ENCODE measurements at regions not wholly inside any gene's neighbourhood (a gene's known extent, or its start where the extent isn't known, plus 50 kb on each side); places are given as distances from the start of the nearest gene placed in this dataset.

- Mint-ChIP-seq H3K9me3 (no peaks in the 10 kb centered on the region), H3K27me3 (ENCODE audit: insufficient read depth) (peaks cover 4% of the 10 kb centered on the region)
These were observed 133.4 kb downstream of the ATG4C start for GRCh38 chr1:62917314-62917713.

GRCh38 chr1:62917805-62918204 lies 133.9 kb downstream of the ATG4C start:
- no peak overlapping the region for H3K27ac Mint-ChIP-seq
- H3K36me3 Mint-ChIP-seq (ENCODE audit: low read depth) = no peaks in the 10 kb centered on the region
- no peak overlapping the region for H3K4me3 Mint-ChIP-seq
- peaks cover 4% of the 10 kb centered on the region for H3K27me3 Mint-ChIP-seq (ENCODE audit: insufficient read depth)
- no peaks in the 10 kb centered on the region for H3K4me1 Mint-ChIP-seq (ENCODE audit: low read depth)
- no peak for TF ChIP-seq CTCF (IDR thresholded peaks at IDR 0.05)
- H3K9me3 Mint-ChIP-seq = no peaks in the 10 kb centered on the region
- DNase-seq = no peak

More at GRCh38 chr1:62917314-62917713, 133.4 kb downstream of the ATG4C start:
- Mint-ChIP-seq H3K4me3 (no peak overlapping the region), H3K27ac (no peak overlapping the region), H3K4me1 (ENCODE audit: low read depth) (no peaks in the 10 kb centered on the region), H3K36me3 (ENCODE audit: low read depth) (no peaks in the 10 kb centered on the region)
- DNase-seq = no peak
- no peak for TF ChIP-seq CTCF (IDR thresholded peaks at IDR 0.05)

- Mint-ChIP-seq H3K27me3 (ENCODE audit: insufficient read depth) (peaks cover 6% of the 10 kb centered on the region), H3K4me1 (ENCODE audit: low read depth) (no peaks in the 10 kb centered on the region), H3K36me3 (ENCODE audit: low read depth) (no peaks in the 10 kb centered on the region), H3K27ac (no peak overlapping the region), H3K9me3 (no peaks in the 10 kb centered on the region), H3K4me3 (no peak overlapping the region)
- DNase-seq = no peak
- no peak for TF ChIP-seq CTCF (IDR thresholded peaks at IDR 0.05)
These were observed 134.8 kb downstream of the ATG4C start for GRCh38 chr1:62918700-62919099.

- TF ChIP-seq CTCF (IDR thresholded peaks at IDR 0.05) = no peak
- H3K36me3 Mint-ChIP-seq (ENCODE audit: low read depth) = no peaks in the 10 kb centered on the region
- H3K4me1 Mint-ChIP-seq (ENCODE audit: low read depth) = no peaks in the 10 kb centered on the region
- H3K4me3 Mint-ChIP-seq = no peak overlapping the region
- peaks cover 6% of the 10 kb centered on the region; the same call in 1 of the 2 replicates for H3K27me3 Mint-ChIP-seq (ENCODE audit: insufficient read depth)
- no peak overlapping the region for H3K27ac Mint-ChIP-seq
- no peak for DNase-seq
- H3K9me3 Mint-ChIP-seq = no peaks in the 10 kb centered on the region
These were observed 138.1 kb downstream of the ATG4C start for GRCh38 chr1:62922006-62922405.

- no peak for TF ChIP-seq CTCF (IDR thresholded peaks at IDR 0.05)
- Mint-ChIP-seq H3K36me3 (ENCODE audit: low read depth) (no peaks in the 10 kb centered on the region), H3K27me3 (ENCODE audit: insufficient read depth) (peaks cover 11% of the 10 kb centered on the region), H3K27ac (no peak overlapping the region), H3K4me3 (no peak overlapping the region), H3K4me1 (ENCODE audit: low read depth) (no peaks in the 10 kb centered on the region), H3K9me3 (no peaks in the 10 kb centered on the region)
- no peak for DNase-seq
These were observed 141.3 kb downstream of the ATG4C start for GRCh38 chr1:62924983-62925790.

Data from HFFc6 (cell line).